Smooth muscle cell of the brain vasculature (primary cell): ENCODE measurements at regions not wholly inside any gene's neighbourhood (a gene's known extent, or its start where the extent isn't known, plus 50 kb on each side); places are given as distances from the start of the nearest gene placed in this dataset.
"Not testable (repeated sequence)": the region's sequence is repeated elsewhere in the genome, so short reads cannot be mapped to it uniquely, and the experiment has no call there.

ENCODE experiments used
- DNase-seq: peaks from one replicate; pipeline ENCODE4 v3.0.0-alpha.2; 2012; ENCODE audit warnings: low read depth, low spot score

- DNase-seq, result no peak
These were observed 100.7 kb downstream of the SLC16A1 start for GRCh38 chr1:112855152-112855828.

GRCh38 chr1:112854368-112854984 lies 101.5 kb downstream of the SLC16A1 start:
- not testable (repeated sequence) for DNase-seq

- DNase-seq, result not testable (repeated sequence)
These were observed 102.1 kb downstream of the SLC16A1 start for GRCh38 chr1:112853915-112854314.

GRCh38 chr1:112852934-112853333 lies 103.1 kb downstream of the SLC16A1 start:
- DNase-seq, result no peak

GRCh38 chr1:112852276-112852675 lies 103.7 kb downstream of the SLC16A1 start:
- DNase-seq, result no peak

GRCh38 chr1:112850034-112850757 lies 105.8 kb downstream of the SLC16A1 start:
- DNase-seq, result no peak

GRCh38 chr1:112849425-112850033 lies 106.5 kb downstream of the SLC16A1 start:
- DNase-seq, result no peak

GRCh38 chr1:112841825-112842224 lies 114.2 kb downstream of the SLC16A1 start:
- no peak for DNase-seq

- no peak for DNase-seq
These were observed 115.1 kb downstream of the SLC16A1 start for GRCh38 chr1:112840631-112841624.

- DNase-seq, result no peak
These were observed 119.4 kb downstream of the SLC16A1 start for GRCh38 chr1:112836642-112837041.

GRCh38 chr1:112833806-112834205 lies 118.7 kb upstream of the PPM1J start:
- DNase-seq, result no peak

- not testable (repeated sequence) for DNase-seq
These were observed 117.1 kb upstream of the PPM1J start for GRCh38 chr1:112832259-112832658.

GRCh38 chr1:112829691-112830090 lies 114.6 kb upstream of the PPM1J start:
- DNase-seq, result not testable (repeated sequence)

- DNase-seq, result no peak
These were observed 113.6 kb upstream of the PPM1J start for GRCh38 chr1:112828716-112829115.

GRCh38 chr1:112827391-112827790 lies 112.3 kb upstream of the PPM1J start:
- not testable (repeated sequence) for DNase-seq

- no peak for DNase-seq
These were observed 111.2 kb upstream of the PPM1J start for GRCh38 chr1:112826217-112826944.

GRCh38 chr1:112825563-112826216 lies 110.6 kb upstream of the PPM1J start:
- not testable (repeated sequence) for DNase-seq

- DNase-seq, result not testable (repeated sequence)
These were observed 109.9 kb upstream of the PPM1J start for GRCh38 chr1:112825075-112825474.

GRCh38 chr1:112821307-112822063 lies 106.4 kb upstream of the PPM1J start:
- DNase-seq, result not testable (repeated sequence)
